WTC11 (cell line): ENCODE measurements at regions not wholly inside any gene's neighbourhood (a gene's known extent, or its start where the extent isn't known, plus 50 kb on each side); places are given as distances from the start of the nearest gene placed in this dataset.

ENCODE experiments used
- ATAC-seq: fragments of 200-7000 bp; cut with Tn5 transposase; 2 replicates; pipeline ENCODE4 v1.10.0; 2021; ENCODE audit warnings: mild to moderate bottlenecking, moderate library complexity
- CTCF ChIA-PET: fragments of 300-600 bp; sonication (Branson Sonifier 250); formaldehyde crosslinking; loops from one replicate; lab custom pipeline; 2021; ENCODE audit warnings: antibody characterized with exemption; lab: Charles Lee
- POLR2A ChIA-PET: fragments of 350-600 bp; sonication (Branson Sonifier 250); formaldehyde crosslinking; loops from one replicate; lab custom pipeline; 2021; ENCODE audit warnings: antibody characterized with exemption; lab: Charles Lee
- DNase-seq: peaks from one replicate; pipeline ENCODE4 v3.0.0; 2021; ENCODE audit warnings: low spot score
- H3K27ac Mint-ChIP-seq: 2 replicates; pipeline ENCODE4 v1.8.0; 2021; ENCODE audit warnings: mixed read lengths
- H3K27me3 Mint-ChIP-seq: 2 replicates; pipeline ENCODE4 v1.8.0; 2021; ENCODE audit warnings: low read depth, mild to moderate bottlenecking, moderate library complexity, mixed read lengths
- H3K36me3 Mint-ChIP-seq: 2 replicates; pipeline ENCODE4 v1.8.0; 2021; ENCODE audit warnings: mixed read lengths
- H3K4me1 Mint-ChIP-seq: 2 replicates; pipeline ENCODE4 v1.8.0; 2022; ENCODE audit warnings: mixed read lengths
- H3K4me3 Mint-ChIP-seq: 2 replicates; pipeline ENCODE4 v1.8.0; 2021; ENCODE audit warnings: mild to moderate bottlenecking, moderate library complexity, mixed read lengths
- H3K9me3 Mint-ChIP-seq: 2 replicates; pipeline ENCODE4 v1.8.0; 2021; ENCODE audit warnings: mixed read lengths
- ATF1 ChIP-seq: sonication (generic); formaldehyde crosslinking; IDR thresholded peaks from 2 replicates; pipeline ENCODE4 v1.8.1; 2023; ENCODE audit warnings: mild to moderate bottlenecking, moderate library complexity, missing genetic modification reagents
- FOXK1 ChIP-seq: sonication (generic); formaldehyde crosslinking; IDR thresholded peaks from 2 replicates; pipeline ENCODE4 v1.8.0; 2022; ENCODE audit warnings: mild to moderate bottlenecking, moderate library complexity, missing genetic modification reagents
- JAZF1 ChIP-seq: fragments of 250-450 bp; sonication (Bioruptor Pico); IDR thresholded peaks from 2 replicates; pipeline ENCODE4 v1.9.0; 2021; ENCODE audit warnings: moderate library complexity, mild to moderate bottlenecking, inconsistent platforms
- NFE2L1 ChIP-seq: sonication (generic); formaldehyde crosslinking; IDR thresholded peaks from 2 replicates; pipeline ENCODE4 v1.8.1; 2023; ENCODE audit warnings: missing genetic modification reagents
- NR1H2 ChIP-seq: sonication (generic); formaldehyde crosslinking; IDR thresholded peaks from 2 replicates; pipeline ENCODE4 v1.9.0; 2021; ENCODE audit warnings: mild to moderate bottlenecking, moderate library complexity, missing genetic modification reagents
- PRDM15 ChIP-seq: sonication (generic); formaldehyde crosslinking; IDR thresholded peaks from 2 replicates; pipeline ENCODE4 v1.8.0; 2022; ENCODE audit warnings: missing genetic modification reagents
- PRRX2 ChIP-seq: fragments of 250-450 bp; sonication (Bioruptor Pico); IDR thresholded peaks from 2 replicates; pipeline ENCODE4 v1.8.0; 2021; ENCODE audit warnings: mild to moderate bottlenecking
- RELA ChIP-seq: sonication (generic); formaldehyde crosslinking; IDR thresholded peaks from 2 replicates; pipeline ENCODE4 v1.8.1; 2022; ENCODE audit warnings: missing genetic modification reagents, mild to moderate bottlenecking, borderline replicate concordance
- SMAD4 ChIP-seq: sonication (generic); formaldehyde crosslinking; IDR thresholded peaks from 2 replicates; pipeline ENCODE4 v1.8.0; 2022; ENCODE audit warnings: mild to moderate bottlenecking, missing genetic modification reagents
- TEAD4 ChIP-seq: sonication (generic); formaldehyde crosslinking; IDR thresholded peaks from 2 replicates; pipeline ENCODE4 v1.8.0; 2022; ENCODE audit warnings: mild to moderate bottlenecking, missing genetic modification reagents
- ZMAT4 ChIP-seq: fragments of 250-450 bp; sonication (Bioruptor Pico); IDR thresholded peaks from 2 replicates; pipeline ENCODE4 v1.9.0; 2021; ENCODE audit warnings: mild to moderate bottlenecking
- ZNF138 ChIP-seq: sonication (generic); formaldehyde crosslinking; conservative IDR thresholded peaks from 2 replicates; pipeline ENCODE4 v1.8.1; 2022; ENCODE audit warnings: mild to moderate bottlenecking, moderate library complexity, missing genetic modification reagents
- TF ChIP-seq, protein P1 (sequence below): sonication (generic); formaldehyde crosslinking; IDR thresholded peaks from 2 replicates; pipeline ENCODE4 v1.8.1; 2023; ENCODE audit warnings: mild to moderate bottlenecking, missing genetic modification reagents
- TF ChIP-seq, protein P2 (sequence below): sonication (generic); formaldehyde crosslinking; IDR thresholded peaks from 2 replicates; pipeline ENCODE4 v1.8.1; 2022; ENCODE audit warnings: mild to moderate bottlenecking, moderate library complexity, missing genetic modification reagents
- TF ChIP-seq, protein P3 (sequence below): sonication (generic); formaldehyde crosslinking; IDR thresholded peaks from 2 replicates; pipeline ENCODE4 v1.8.1; 2023; ENCODE audit warnings: mild to moderate bottlenecking, missing genetic modification reagents
- TF ChIP-seq, protein P4 (sequence below): sonication (generic); formaldehyde crosslinking; IDR thresholded peaks from 2 replicates; pipeline ENCODE4 v1.8.1; 2023; ENCODE audit warnings: mild to moderate bottlenecking, moderate library complexity, missing genetic modification reagents
- TF ChIP-seq, protein P5 (sequence below): sonication (generic); formaldehyde crosslinking; IDR thresholded peaks from 2 replicates; pipeline ENCODE4 v1.8.0; 2022; ENCODE audit warnings: mild to moderate bottlenecking, missing genetic modification reagents
- TF ChIP-seq, protein P6 (sequence below): sonication (generic); formaldehyde crosslinking; IDR thresholded peaks from 2 replicates; pipeline ENCODE4 v1.8.0; 2022; ENCODE audit warnings: mild to moderate bottlenecking, missing genetic modification reagents

DNA sequence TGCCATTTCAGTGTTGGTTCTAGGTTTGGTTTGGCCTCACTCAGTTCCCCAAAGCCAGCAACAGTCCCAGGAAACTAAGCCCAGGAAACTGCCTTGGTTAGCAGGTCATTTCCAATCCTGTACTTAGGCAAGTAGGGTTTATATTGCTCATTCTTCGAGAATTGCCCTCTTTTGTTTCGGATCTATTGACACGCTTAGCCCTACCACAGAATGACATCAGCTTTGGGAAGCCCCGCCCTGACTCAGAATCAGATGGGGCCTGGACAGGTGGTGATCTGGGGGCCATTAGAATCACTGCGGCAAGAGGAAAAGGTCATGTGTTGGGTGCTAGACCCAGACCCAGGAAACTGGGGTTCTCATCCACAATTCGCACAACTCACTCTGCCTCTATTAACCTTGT, 578.2 kb downstream of the QKI start (continued):
- no peak for TF ChIP-seq NR1H2
- TF ChIP-seq, protein P1, sequence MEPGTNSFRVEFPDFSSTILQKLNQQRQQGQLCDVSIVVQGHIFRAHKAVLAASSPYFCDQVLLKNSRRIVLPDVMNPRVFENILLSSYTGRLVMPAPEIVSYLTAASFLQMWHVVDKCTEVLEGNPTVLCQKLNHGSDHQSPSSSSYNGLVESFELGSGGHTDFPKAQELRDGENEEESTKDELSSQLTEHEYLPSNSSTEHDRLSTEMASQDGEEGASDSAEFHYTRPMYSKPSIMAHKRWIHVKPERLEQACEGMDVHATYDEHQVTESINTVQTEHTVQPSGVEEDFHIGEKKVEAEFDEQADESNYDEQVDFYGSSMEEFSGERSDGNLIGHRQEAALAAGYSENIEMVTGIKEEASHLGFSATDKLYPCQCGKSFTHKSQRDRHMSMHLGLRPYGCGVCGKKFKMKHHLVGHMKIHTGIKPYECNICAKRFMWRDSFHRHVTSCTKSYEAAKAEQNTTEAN = no peak

- DNase-seq = no peak
- CTCF ChIA-PET = no interaction called here
- Mint-ChIP-seq H3K4me1 (no peaks in the 10 kb centered on the region), H3K27ac (no peak overlapping the region)
- no peak for TF ChIP-seq ZNF138 (CRISPR knock-in tag)
- no peak for TF ChIP-seq RELA (CRISPR knock-in tag)
- TF ChIP-seq NFE2L1 (CRISPR knock-in tag) = no peak
- no peak for TF ChIP-seq ZMAT4 (CRISPR knock-in tag)
- TF ChIP-seq ATF1 (CRISPR knock-in tag) = no peak
- TF ChIP-seq, protein P2, sequence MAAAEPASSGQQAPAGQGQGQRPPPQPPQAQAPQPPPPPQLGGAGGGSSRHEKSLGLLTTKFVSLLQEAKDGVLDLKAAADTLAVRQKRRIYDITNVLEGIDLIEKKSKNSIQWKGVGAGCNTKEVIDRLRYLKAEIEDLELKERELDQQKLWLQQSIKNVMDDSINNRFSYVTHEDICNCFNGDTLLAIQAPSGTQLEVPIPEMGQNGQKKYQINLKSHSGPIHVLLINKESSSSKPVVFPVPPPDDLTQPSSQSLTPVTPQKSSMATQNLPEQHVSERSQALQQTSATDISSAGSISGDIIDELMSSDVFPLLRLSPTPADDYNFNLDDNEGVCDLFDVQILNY (CRISPR knock-in tag) = no peak
- TF ChIP-seq PRRX2 (CRISPR knock-in tag) = no peak
- no peak for TF ChIP-seq PRDM15 (CRISPR knock-in tag)
- TF ChIP-seq, all 79 proteins: peak for 0
- ATAC-seq = no peak
- Mint-ChIP-seq H3K9me3 (no peaks in the 10 kb centered on the region), H3K4me3 (no peak overlapping the region), H3K27me3 (no peaks in the 10 kb centered on the region), H3K36me3 (no peaks in the 10 kb centered on the region)
- POLR2A ChIA-PET = no interaction called here
These were observed 577.5 kb downstream of the QKI start for GRCh38 chr6:163992056-163992455.

GRCh38 chr6:163991321-163991720, 576.8 kb downstream of the QKI start:
- DNase-seq (no peak), ATAC-seq (no peak)
- Mint-ChIP-seq H3K4me3 (no peak overlapping the region), H3K36me3 (no peaks in the 10 kb centered on the region), H3K27ac (no peak overlapping the region), H3K4me1 (no peaks in the 10 kb centered on the region), H3K27me3 (no peaks in the 10 kb centered on the region), H3K9me3 (no peaks in the 10 kb centered on the region)
- ChIA-PET CTCF (no interaction called here), POLR2A (no interaction called here)
- TF ChIP-seq JAZF1 (CRISPR knock-in tag) (no peak), TEAD4 (CRISPR knock-in tag) (no peak), FOXK1 (CRISPR knock-in tag) (no peak), SMAD4 (CRISPR knock-in tag) (no peak)
- TF ChIP-seq, protein P3, sequence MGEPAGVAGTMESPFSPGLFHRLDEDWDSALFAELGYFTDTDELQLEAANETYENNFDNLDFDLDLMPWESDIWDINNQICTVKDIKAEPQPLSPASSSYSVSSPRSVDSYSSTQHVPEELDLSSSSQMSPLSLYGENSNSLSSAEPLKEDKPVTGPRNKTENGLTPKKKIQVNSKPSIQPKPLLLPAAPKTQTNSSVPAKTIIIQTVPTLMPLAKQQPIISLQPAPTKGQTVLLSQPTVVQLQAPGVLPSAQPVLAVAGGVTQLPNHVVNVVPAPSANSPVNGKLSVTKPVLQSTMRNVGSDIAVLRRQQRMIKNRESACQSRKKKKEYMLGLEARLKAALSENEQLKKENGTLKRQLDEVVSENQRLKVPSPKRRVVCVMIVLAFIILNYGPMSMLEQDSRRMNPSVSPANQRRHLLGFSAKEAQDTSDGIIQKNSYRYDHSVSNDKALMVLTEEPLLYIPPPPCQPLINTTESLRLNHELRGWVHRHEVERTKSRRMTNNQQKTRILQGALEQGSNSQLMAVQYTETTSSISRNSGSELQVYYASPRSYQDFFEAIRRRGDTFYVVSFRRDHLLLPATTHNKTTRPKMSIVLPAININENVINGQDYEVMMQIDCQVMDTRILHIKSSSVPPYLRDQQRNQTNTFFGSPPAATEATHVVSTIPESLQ (CRISPR knock-in tag) = no peak
- TF ChIP-seq, protein P4, sequence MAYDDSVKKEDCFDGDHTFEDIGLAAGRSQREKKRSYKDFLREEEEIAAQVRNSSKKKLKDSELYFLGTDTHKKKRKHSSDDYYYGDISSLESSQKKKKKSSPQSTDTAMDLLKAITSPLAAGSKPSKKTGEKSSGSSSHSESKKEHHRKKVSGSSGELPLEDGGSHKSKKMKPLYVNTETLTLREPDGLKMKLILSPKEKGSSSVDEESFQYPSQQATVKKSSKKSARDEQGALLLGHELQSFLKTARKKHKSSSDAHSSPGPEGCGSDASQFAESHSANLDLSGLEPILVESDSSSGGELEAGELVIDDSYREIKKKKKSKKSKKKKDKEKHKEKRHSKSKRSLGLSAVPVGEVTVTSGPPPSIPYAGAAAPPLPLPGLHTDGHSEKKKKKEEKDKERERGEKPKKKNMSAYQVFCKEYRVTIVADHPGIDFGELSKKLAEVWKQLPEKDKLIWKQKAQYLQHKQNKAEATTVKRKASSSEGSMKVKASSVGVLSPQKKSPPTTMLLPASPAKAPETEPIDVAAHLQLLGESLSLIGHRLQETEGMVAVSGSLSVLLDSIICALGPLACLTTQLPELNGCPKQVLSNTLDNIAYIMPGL = no peak
- TF ChIP-seq, protein P5, sequence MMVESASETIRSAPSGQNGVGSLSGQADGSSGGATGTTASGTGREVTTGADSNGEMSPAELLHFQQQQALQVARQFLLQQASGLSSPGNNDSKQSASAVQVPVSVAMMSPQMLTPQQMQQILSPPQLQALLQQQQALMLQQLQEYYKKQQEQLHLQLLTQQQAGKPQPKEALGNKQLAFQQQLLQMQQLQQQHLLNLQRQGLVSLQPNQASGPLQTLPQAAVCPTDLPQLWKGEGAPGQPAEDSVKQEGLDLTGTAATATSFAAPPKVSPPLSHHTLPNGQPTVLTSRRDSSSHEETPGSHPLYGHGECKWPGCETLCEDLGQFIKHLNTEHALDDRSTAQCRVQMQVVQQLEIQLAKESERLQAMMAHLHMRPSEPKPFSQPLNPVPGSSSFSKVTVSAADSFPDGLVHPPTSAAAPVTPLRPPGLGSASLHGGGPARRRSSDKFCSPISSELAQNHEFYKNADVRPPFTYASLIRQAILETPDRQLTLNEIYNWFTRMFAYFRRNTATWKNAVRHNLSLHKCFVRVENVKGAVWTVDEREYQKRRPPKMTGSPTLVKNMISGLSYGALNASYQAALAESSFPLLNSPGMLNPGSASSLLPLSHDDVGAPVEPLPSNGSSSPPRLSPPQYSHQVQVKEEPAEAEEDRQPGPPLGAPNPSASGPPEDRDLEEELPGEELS = no peak
- TF ChIP-seq, protein P6, sequence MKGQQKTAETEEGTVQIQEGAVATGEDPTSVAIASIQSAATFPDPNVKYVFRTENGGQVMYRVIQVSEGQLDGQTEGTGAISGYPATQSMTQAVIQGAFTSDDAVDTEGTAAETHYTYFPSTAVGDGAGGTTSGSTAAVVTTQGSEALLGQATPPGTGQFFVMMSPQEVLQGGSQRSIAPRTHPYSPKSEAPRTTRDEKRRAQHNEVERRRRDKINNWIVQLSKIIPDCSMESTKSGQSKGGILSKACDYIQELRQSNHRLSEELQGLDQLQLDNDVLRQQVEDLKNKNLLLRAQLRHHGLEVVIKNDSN (CRISPR knock-in tag) = no peak
- TF ChIP-seq, all 79 proteins: peak for 0
